Renal cortical epithelial cell (primary cell): ENCODE measurements at regions not wholly inside any gene's neighbourhood (a gene's known extent, or its start where the extent isn't known, plus 50 kb on each side); places are given as distances from the start of the nearest gene placed in this dataset.
"Not testable (repeated sequence)": the region's sequence is repeated elsewhere in the genome, so short reads cannot be mapped to it uniquely, and the experiment has no call there.

Experiments used
- DNase-seq: peaks from one replicate; pipeline ENCODE4 v3.0.0-alpha.2; 2011; ENCODE audit warnings: low read depth

DNA sequence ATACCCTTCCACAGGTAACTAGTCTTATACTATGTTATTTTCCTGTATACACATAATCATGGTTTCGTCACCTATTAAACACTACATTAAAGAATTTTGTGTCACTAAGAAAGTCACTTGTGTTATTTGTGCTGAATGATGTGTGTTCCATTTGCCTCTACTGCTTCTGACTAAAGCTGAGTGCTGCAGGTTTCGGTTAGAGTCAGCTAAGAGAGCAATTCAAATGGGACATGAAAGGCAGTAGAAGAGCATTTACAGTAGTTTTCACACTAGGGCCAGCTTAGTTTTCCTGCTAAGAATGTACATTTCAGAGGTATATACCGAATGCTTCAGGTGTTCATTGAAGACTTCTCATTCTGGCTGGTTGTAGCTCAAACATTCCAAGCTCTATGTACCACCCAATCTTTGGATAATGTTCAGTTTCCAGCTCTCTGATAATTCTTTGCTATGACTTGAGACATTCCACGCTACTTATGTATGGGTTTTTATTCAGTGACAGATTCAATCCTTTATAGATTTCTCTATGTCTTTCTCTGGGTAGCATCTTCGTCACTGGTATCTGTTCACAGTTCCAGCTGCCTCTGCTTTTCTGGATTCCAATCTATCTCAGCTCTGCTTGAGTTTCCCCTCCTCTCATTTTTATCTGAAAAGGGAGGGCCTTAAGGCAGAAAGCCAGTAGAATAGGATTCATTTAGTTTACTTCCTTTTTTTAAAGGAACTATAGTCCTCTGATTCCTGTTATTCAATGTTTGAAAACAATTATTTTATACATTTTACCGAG is 164.4 kb downstream of the CXXC4 start:
- no peak for DNase-seq

GRCh38 chr4:104326991-104327694 is 167.6 kb downstream of the CXXC4 start:
- DNase-seq: not testable (repeated sequence)

DNA sequence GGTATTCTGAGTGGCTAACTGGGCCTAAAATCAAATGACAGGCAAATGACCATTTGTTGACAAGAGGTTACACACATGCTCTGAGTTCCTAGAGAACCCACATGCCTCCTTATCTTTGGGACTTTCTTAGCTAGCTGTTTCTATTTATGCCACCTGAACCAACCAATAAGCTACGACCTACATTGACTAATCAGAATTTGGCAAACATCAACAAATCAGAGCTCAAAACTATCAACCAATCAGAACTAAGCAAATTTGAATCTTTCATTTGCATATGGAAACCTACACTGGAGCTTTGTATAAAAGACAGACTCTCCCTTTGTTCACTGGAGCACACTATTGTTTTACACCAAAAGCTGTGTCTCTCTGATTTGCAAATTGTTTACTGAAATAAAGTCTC is 192.0 kb downstream of the CXXC4 start:
- DNase-seq: no peak

- DNase-seq: peak; percentile 13
These were observed 199.9 kb downstream of the CXXC4 start for GRCh38 chr4:104294811-104295210.

DNA sequence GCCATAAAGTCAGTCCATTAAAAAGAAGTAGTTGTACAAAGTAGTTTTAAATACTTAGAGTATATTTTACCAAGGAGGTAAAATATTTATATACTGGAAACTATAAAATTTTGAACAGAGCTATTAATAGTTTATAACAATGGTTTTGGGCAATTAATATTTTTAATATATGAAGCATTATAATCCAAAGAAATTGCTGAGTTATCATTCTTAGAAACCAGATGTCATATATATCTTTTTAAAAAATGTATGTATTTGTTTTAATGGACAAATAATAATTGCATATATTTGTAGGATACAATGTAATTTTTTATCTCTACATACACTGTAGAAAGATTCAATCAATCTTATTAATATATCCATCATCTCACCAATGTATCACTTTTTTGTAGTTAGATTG is 207.8 kb downstream of the CXXC4 start:
- DNase-seq: no peak

DNA sequence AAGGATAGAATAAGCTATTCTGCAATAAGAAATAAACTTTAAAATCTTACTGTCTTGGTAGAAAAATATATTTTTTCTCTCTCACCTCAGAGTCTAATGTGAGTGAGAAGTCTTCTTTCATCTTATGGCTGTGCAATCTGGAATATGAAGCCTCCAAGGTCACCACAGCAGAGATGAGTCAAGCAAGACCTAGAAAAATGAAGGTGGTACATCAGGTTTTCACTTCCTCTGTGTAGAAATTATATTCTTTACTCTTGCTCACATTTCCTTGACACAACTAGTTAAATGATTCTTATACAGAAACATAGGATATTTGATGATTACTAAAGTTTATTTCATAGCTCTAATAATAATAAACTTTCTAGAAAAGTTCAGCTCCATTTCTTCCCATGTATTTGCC is 211.4 kb downstream of the CXXC4 start:
- DNase-seq: no peak

GRCh38 chr4:104279744-104280143 is 214.9 kb downstream of the CXXC4 start:
- DNase-seq: no peak

GRCh38 chr4:104272966-104273365 is 221.7 kb downstream of the CXXC4 start:
- DNase-seq: no peak

GRCh38 chr4:104269603-104270002 is 225.1 kb downstream of the CXXC4 start:
- DNase-seq: not testable (repeated sequence)

- DNase-seq: no peak
These were observed 231.6 kb downstream of the CXXC4 start for GRCh38 chr4:104263100-104263499.

- DNase-seq: no peak
These were observed 232.0 kb downstream of the CXXC4 start for GRCh38 chr4:104262678-104263077.

GRCh38 chr4:104248726-104249125 is 246.0 kb downstream of the CXXC4 start:
- DNase-seq: no peak

- no peak for DNase-seq
These were observed 258.7 kb downstream of the CXXC4 start for GRCh38 chr4:104235967-104236366.

DNA sequence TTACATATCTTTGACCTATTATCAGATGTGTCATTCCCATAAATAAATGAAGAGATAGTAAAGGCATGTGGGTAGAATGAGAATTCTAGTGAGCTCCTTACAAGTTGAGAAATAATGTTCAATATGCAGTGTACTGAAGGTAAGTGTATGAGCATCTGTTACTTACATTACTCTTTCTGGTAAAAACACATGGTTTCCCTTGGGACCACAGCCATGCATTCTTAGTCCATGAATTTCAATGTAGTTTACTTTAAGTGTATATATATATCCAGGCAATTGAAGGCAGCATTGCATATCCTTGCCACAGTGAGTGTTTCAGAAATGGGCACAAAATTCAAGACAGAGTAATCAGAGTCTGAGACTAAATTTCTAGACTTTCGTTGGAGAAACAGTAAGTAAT is 277.2 kb downstream of the CXXC4 start:
- no peak for DNase-seq

DNA sequence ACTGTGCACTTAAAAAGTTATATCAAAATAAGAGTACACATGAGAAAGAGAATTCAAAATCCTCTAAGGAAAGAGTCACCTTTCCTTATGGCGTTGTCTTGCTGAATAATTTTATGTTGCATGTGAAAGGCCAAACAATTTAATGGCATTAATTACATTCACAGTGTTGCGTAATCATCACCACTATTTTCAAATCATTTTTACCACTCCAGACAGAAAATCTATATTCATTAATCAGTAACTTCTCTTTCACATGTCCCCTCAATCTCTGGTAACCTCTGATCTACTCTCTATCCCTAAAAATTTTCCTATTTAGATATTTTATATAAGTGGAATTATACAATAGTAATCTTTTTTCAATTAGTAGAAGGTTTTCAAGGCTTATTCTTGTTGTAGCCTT is 283.0 kb downstream of the CXXC4 start:
- no peak for DNase-seq

DNA sequence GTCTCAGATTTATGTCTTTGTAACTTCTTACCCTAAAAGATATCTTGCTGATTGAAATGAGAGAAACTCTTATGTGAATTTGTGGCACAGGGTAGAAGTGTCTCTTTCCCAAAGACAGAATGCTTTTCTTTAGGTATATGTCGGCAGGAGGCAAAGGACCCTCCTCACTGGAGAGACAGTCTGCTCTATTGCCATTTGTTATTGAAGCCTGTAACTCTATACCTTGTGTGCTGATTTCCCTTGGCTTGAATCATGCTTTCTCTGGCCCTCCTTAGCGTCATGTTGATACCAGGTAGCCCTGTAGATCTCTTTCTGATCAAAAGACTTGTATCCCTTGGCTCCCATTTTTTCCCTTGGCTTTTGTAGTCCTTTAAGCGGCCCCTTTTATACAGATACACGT is 284.3 kb downstream of the CXXC4 start:
- DNase-seq: no peak

DNA sequence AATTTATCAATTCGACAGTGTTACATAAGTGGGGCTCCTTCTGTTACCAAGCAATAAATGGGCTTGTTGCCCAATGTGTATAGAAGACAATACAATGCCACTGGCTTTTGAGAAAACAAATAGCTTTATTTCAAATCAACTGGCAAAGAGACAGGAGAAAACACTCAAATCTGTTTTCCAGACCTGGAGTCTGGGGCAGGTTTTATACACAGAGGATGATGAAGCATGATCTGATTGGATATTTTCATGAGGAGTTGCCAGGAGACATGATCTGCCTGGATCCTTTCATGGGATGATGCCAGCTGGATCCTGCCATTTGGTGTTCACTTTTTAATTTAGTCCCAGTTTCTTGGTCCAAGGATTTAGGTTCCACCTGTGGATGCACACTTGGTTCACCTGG is 287.9 kb downstream of the CXXC4 start:
- no peak for DNase-seq

- no peak for DNase-seq
These were observed 289.6 kb downstream of the CXXC4 start for GRCh38 chr4:104205116-104205515.

DNA sequence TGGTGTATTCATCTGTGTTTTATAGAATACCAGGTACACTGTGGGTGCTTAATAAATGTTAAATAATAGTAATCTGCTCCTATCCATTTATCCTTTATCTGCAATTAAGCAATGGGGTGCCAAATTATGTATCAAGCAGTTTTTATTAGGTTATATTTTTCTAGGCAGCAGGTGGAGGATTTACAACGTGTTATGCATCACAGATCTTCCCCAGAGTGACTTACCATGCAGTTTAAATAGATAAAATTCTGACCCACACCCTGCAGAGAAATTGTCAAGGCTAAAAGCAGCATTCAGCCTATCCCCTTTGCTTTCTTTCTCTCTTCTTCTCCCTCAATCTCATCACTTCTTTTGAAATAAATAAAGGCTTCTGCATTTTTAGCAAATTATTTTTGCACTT is 306.4 kb downstream of the CXXC4 start:
- DNase-seq: no peak

GRCh38 chr4:104169437-104169836 is 325.3 kb downstream of the CXXC4 start:
- no peak for DNase-seq

- peak; percentile 62 for DNase-seq
These were observed 327.9 kb downstream of the CXXC4 start for GRCh38 chr4:104166749-104167148.

DNA sequence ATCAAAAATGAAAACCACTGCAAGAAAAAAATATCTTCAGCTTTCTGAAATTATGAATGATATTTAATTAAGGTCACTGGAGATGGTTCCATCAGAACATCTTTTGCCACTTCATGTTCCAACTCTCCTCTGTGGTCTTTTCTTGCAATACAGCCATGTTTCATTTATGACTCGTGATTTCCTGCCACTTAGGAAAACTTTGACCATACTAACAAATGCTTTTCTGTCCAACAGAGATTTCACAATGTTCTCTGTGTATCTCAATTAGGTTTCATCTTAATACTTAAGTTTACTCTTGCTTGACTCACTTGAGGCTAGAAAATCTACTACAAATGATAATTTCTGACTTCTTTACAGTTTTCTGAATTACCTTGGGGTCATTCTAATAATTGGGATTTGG is 330.9 kb downstream of the CXXC4 start:
- DNase-seq: peak; percentile 85

- no peak for DNase-seq
These were observed 348.6 kb downstream of the CXXC4 start for GRCh38 chr4:104146048-104146447.

DNA sequence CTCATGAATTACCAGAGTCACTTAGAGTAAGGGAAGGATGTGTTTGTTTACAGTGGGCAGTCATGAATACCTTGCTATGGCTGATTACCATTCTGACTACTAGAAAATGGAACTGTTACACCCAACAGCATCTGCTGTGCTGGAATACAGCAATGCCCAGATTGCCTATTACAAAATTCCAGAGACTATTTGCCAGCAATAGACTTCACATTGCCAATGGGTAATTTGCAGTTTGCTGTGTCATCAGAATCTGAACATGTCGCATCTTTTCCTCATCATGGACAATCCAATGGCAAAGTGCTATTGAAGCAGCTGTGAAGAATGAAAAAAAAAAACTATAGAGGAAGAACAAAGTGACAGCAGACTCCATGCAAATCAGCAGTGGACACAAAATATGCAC is 356.6 kb downstream of the CXXC4 start:
- peak; percentile 4 for DNase-seq
